Upper lobe of left lung (tissue), 6 donors: ENCODE measurements at regions not wholly inside any gene's neighbourhood (a gene's known extent, or its start where the extent isn't known, plus 50 kb on each side); places are given as distances from the start of the nearest gene placed in this dataset.

Experiments used
- ATAC-seq, 2 donors: fragments of 200-7000 bp; cut with Tn5 transposase; one replicate each; pipeline ENCODE4 v1.9.1; 2022; ENCODE audit warnings: mild to moderate bottlenecking in 2 of 2, moderate library complexity in 2 of 2; ENCODE audit not compliant: low FRiP score in 2 of 2
- DNase-seq, 2 donors: peaks; one replicate each; pipeline ENCODE4 v3.0.0-alpha.2; 2019 to 2020
- H3K27ac ChIP-seq, 4 donors: fragments of 200-600 bp; sonication (generic); one replicate each; pipeline ENCODE4 v1.5.1; 2016 to 2019
- H3K27me3 ChIP-seq, 4 donors: fragments of 200-600 bp; sonication (generic); one replicate each; pipeline ENCODE4 v1.5.1; 2017 to 2019
- H3K36me3 ChIP-seq, 4 donors: fragments of 200-600 bp; sonication (generic); one replicate each; pipeline ENCODE4 v1.5.1; 2016 to 2019
- H3K4me1 ChIP-seq, 4 donors: fragments of 200-600 bp; sonication (generic); one replicate each; pipeline ENCODE4 v1.5.1; 2018 to 2019
- H3K4me3 ChIP-seq, 4 donors: fragments of 200-600 bp; sonication (generic); one replicate each; pipeline ENCODE4 v1.5.1; 2017 to 2019; ENCODE audit warnings: mild to moderate bottlenecking in 2 of 4, moderate library complexity in 1 of 4
- H3K9me3 ChIP-seq, 4 donors: fragments of 200-600 bp; sonication (generic); one replicate each; pipeline ENCODE4 v1.5.1; 2018 to 2019
- CTCF ChIP-seq, 6 experiments: fragments of 450-650 bp in 4 of 6; fragments of 200-600 bp in 2 of 6; sonication (generic) in 2 of 6; IDR thresholded peaks; one replicate each; pipeline ENCODE4 v1.5.1; 2016 to 2019; ENCODE audit warnings: antibody characterized with exemption in 6 of 6
- EP300 ChIP-seq, 4 donors: sonication (generic); formaldehyde crosslinking; IDR thresholded peaks; one replicate each; pipeline ENCODE4 v1.5.1; 2017; ENCODE audit warnings: antibody characterized with exemption in 4 of 4, control low read depth in 2 of 4
- POLR2A ChIP-seq, 4 donors: fragments of 450-650 bp; IDR thresholded peaks; one replicate each; pipeline ENCODE4 v1.5.1; 2016 to 2017; ENCODE audit warnings: antibody characterized with exemption in 4 of 4, mild to moderate bottlenecking in 2 of 4
- POLR2AphosphoS5 ChIP-seq, 2 donors: sonication (generic); formaldehyde crosslinking; IDR thresholded peaks; one replicate each; pipeline ENCODE4 v1.5.1; 2017; ENCODE audit warnings: antibody characterized with exemption in 2 of 2
- WGBS, 2 donors: methylation state at CpG; one replicate each; pipeline ENCODE4 v1.1.5; 2017 to 2018; 5-methylcytosine and 5-hydroxymethylcytosine counted together
- donor health status: DM: no; HTN: no; CAD: no; lungs with moderate emphysema.
- donor health status: DM: no; HTN: yes; CAD: no; lungs with severe emphysema.

- WGBS, 2 donors = 52 to 64% methylated on average over 4 of the region's 4 CpGs
- no peaks in the 10 kb centered on the region for H3K9me3 ChIP-seq
Measured at GRCh38 chrX:137198040-137198439, 164.2 kb upstream of the GPR101 start.

GRCh38 chrX:137195991-137196390 is 162.2 kb upstream of the GPR101 start:
- Histone ChIP-seq H3K27ac (no peak overlapping the region), H3K4me1 (no peaks in the 10 kb centered on the region), H3K9me3 (no peaks in the 10 kb centered on the region), H3K4me3 (no peak overlapping the region), H3K36me3 (no peaks in the 10 kb centered on the region), H3K27me3 (no peaks in the 10 kb centered on the region)
- ATAC-seq (no peak), DNase-seq (no peak)
- TF ChIP-seq CTCF (IDR thresholded peaks at IDR 0.05) (no peak), EP300 (IDR thresholded peaks at IDR 0.05) (no peak), POLR2AphosphoS5 (IDR thresholded peaks at IDR 0.05) (no peak), POLR2A (IDR thresholded peaks at IDR 0.05) (no peak)
- 22 to 28% methylated on average over 2 of the region's 2 CpGs for WGBS, 2 donors

More at GRCh38 chrX:137198040-137198439, 164.2 kb upstream of the GPR101 start:
- DNase-seq = no peak
- TF ChIP-seq EP300 (IDR thresholded peaks at IDR 0.05) = no peak
- no peak for TF ChIP-seq POLR2AphosphoS5 (IDR thresholded peaks at IDR 0.05)
- TF ChIP-seq CTCF (IDR thresholded peaks at IDR 0.05) = no peak
- no peak for TF ChIP-seq POLR2A (IDR thresholded peaks at IDR 0.05)
- no peak for ATAC-seq
- H3K4me1 ChIP-seq = no peaks in the 10 kb centered on the region
- no peak overlapping the region for H3K27ac ChIP-seq
- no peaks in the 10 kb centered on the region for H3K36me3 ChIP-seq
- H3K27me3 ChIP-seq = no peaks in the 10 kb centered on the region
- H3K4me3 ChIP-seq = no peak overlapping the region

DNA sequence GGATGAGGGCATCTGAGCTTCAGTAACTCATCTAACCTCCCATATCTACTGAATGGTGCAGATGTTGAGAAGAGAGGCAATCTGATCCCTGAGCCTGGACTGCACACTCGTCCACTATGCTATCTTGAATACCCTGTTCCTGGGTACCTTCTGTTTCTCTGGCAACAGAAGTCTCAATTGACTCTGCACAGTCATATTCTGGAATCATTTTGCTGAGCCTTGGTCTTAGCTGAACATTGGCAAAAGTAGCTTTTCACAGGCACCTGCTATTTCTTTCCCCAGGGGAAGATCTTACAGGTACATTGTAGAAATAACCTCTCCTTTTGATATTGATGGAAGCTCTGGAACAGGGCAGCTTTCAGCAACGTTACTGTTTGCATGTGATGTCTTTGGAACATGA is 161.5 kb upstream of the GPR101 start:
- no peaks in the 10 kb centered on the region for H3K4me1 ChIP-seq
- H3K27ac ChIP-seq = no peak overlapping the region
- no peak overlapping the region for H3K4me3 ChIP-seq
- TF ChIP-seq CTCF (IDR thresholded peaks at IDR 0.05) = no peak
- no peak for TF ChIP-seq POLR2A (IDR thresholded peaks at IDR 0.05)
- no peak for TF ChIP-seq EP300 (IDR thresholded peaks at IDR 0.05)
- TF ChIP-seq POLR2AphosphoS5 (IDR thresholded peaks at IDR 0.05) = no peak
- ATAC-seq = no peak
- H3K27me3 ChIP-seq = no peaks in the 10 kb centered on the region
- no peaks in the 10 kb centered on the region for H3K9me3 ChIP-seq
- 35 to 40% methylated on average over 1 to 2 of the region's 2 CpGs for WGBS, 2 donors
- no peak for DNase-seq
- no peaks in the 10 kb centered on the region for H3K36me3 ChIP-seq

- TF ChIP-seq POLR2AphosphoS5 (IDR thresholded peaks at IDR 0.05) (no peak), CTCF (IDR thresholded peaks at IDR 0.05) (peak in 4 of 6 experiments; percentile 12 to 28 (median 20))
- Histone ChIP-seq H3K27me3 (no peaks in the 10 kb centered on the region), H3K27ac (no peak overlapping the region), H3K9me3 (no peaks in the 10 kb centered on the region), H3K4me3 (no peak overlapping the region), H3K4me1 (no peaks in the 10 kb centered on the region), H3K36me3 (no peaks in the 10 kb centered on the region)
- ATAC-seq (no peak), DNase-seq (no peak)
- 14% methylated on average over 3 of the region's 4 CpGs; no CpG with 5 or more reads in 1 of the 2 donors for WGBS, 2 donors
Measured at GRCh38 chrX:137194164-137194563, 160.4 kb upstream of the GPR101 start.

- H3K27ac ChIP-seq = no peak overlapping the region
- H3K4me3 ChIP-seq = no peak overlapping the region
- H3K9me3 ChIP-seq = no peaks in the 10 kb centered on the region
- H3K4me1 ChIP-seq = no peaks in the 10 kb centered on the region
- H3K27me3 ChIP-seq = no peaks in the 10 kb centered on the region
- 82 to 88% methylated on average over 4 of the region's 4 CpGs for WGBS, 2 donors
- no peak for TF ChIP-seq POLR2A (IDR thresholded peaks at IDR 0.05)
- no peak for TF ChIP-seq EP300 (IDR thresholded peaks at IDR 0.05)
- no peak for TF ChIP-seq CTCF (IDR thresholded peaks at IDR 0.05)
- no peak for TF ChIP-seq POLR2AphosphoS5 (IDR thresholded peaks at IDR 0.05)
- H3K36me3 ChIP-seq = no peaks in the 10 kb centered on the region
- no peak for DNase-seq
- no peak for ATAC-seq
Measured at GRCh38 chrX:137187540-137187939, 153.7 kb upstream of the GPR101 start.
